ENCODE measurements at regions not wholly inside any gene's neighbourhood (a gene's known extent, or its start where the extent isn't known, plus 50 kb on each side); places are given as distances from the start of the nearest gene placed in this dataset.

GRCh38 chrX:115402299-115402698 is 112.8 kb downstream of the LUZP4 start:
- H3K27me3 ChIP-seq (replicated peaks in 1 of 2; ENCODE audit: control insufficient read depth in 2 of 2, insufficient read depth in 2 of 2, low read length in 1 of 2), result no peaks in the 10 kb centered on the region; a peak in 1 of 4 replicates
- no peak for FAIRE-seq

More at GRCh38 chrX:115402299-115402698, 112.8 kb downstream of the LUZP4 start:
- ChIA-PET SMC1A (ENCODE audit: uncharacterized antibody, unreplicated experiment) (no interaction called here), RAD21 (ENCODE audit: unreplicated experiment) (no interaction called here), CTCF (no interaction called here), POLR2A (no interaction called here)
- 64% methylated on average over 2 of the region's 2 CpGs for WGBS (ENCODE audit: insufficient coverage, insufficient replicate concordance, low lambda C conversion rate, missing lambda C conversion rate)
- DNase-seq (ENCODE audit: low read depth, low spot score), result no peak
- Histone ChIP-seq H3K4me3 (no peak overlapping the region), H3K27ac (ENCODE audit: control insufficient read depth, insufficient read depth) (no peak overlapping the region), H3K9ac (ENCODE audit: control insufficient read depth, insufficient read depth, low read length) (no peak overlapping the region), H3K79me2 (ENCODE audit: control insufficient read depth, insufficient read depth, low read length) (no peaks in the 10 kb centered on the region), H3K4me2 (ENCODE audit: control insufficient read depth, insufficient read depth) (no peak overlapping the region), H3K9me3 (replicated peaks; ENCODE audit: control insufficient read depth, insufficient read depth, low read length) (no peaks in the 10 kb centered on the region), H3K4me1 (ENCODE audit: control insufficient read depth, insufficient read depth, low read length) (no peaks in the 10 kb centered on the region), H3K36me3 (ENCODE audit: control insufficient read depth in 2 of 2, insufficient read depth in 2 of 2, low read length in 1 of 2) (no peaks in the 10 kb centered on the region), H4K20me1 (ENCODE audit: control insufficient read depth, insufficient read depth) (no peaks in the 10 kb centered on the region), H2AFZ (ENCODE audit: control insufficient read depth, low read depth, low read length) (no peak overlapping the region)
- TF ChIP-seq HDAC2 (IDR thresholded peaks at IDR 0.05), result no peak
- TF ChIP-seq FOXM1 (IDR thresholded peaks at IDR 0.05; ENCODE audit: low read depth, low read length), result no peak
- TF ChIP-seq BCLAF1 (IDR thresholded peaks at IDR 0.05), result no peak
- no peak for TF ChIP-seq MTA3 (IDR thresholded peaks at IDR 0.05; ENCODE audit: borderline replicate concordance, low read length)
- in situ Hi-C loops (cut with MboI), result no loop called here
- no peak for ATAC-seq
- no TSS peak for BruUV-seq (replicated peaks)
- intact Hi-C loops (cut with micrococcal nuclease; ENCODE audit: unreplicated experiment), result no loop called here
